IMR-90 (cell line): ENCODE measurements at regions not wholly inside any gene's neighbourhood (a gene's known extent, or its start where the extent isn't known, plus 50 kb on each side); places are given as distances from the start of the nearest gene placed in this dataset.

Experiments
- ATAC-seq: fragments of 200-7000 bp; cut with Tn5 transposase; 2 replicates; pipeline ENCODE4 v1.9.1; 2020; ENCODE audit warnings: low read depth, mild to moderate bottlenecking, moderate library complexity
- BruUV-seq: library from RNA; stranded (reverse); fragments of 400-500 nt; replicated peaks from 2 replicates; lab custom pipeline; 2021; lab: Mats Ljungman, UMichigan
- CTCF ChIA-PET: fragments of 300-600 bp; formaldehyde crosslinking; extraction: SDS; loops from one replicate; lab custom pipeline; 2021; ENCODE audit warnings: antibody characterized with exemption; lab: Yijun Ruan, JAX
- POLR2A ChIA-PET: fragments of 300-600 bp; sonication (Branson Sonifier 250); formaldehyde crosslinking; loops from one replicate; lab custom pipeline; 2022; ENCODE audit warnings: antibody characterized with exemption; ENCODE audit not compliant: unreplicated experiment; lab: Charles Lee
- DNase-seq: peaks from one replicate; pipeline ENCODE4 v3.0.0; 2013
- H2AFZ ChIP-seq: replicated peaks from 2 replicates; pipeline ENCODE3; 2013; ENCODE audit warnings: low read length, mild to moderate bottlenecking; ENCODE audit not compliant: poor library complexity
- H2AK5ac ChIP-seq: 2 replicates; pipeline ENCODE4 v1.6.1; 2013; ENCODE audit warnings: low read depth, low read length, inconsistent platforms
- H2AK9ac ChIP-seq: replicated peaks from 2 replicates; pipeline ENCODE3; 2013; ENCODE audit warnings: mild to moderate bottlenecking, low read depth, low read length, moderate library complexity; ENCODE audit not compliant: poor library complexity
- H2BK120ac ChIP-seq: 2 replicates; pipeline ENCODE4 v1.6.1; 2013; ENCODE audit warnings: low read depth, low read length, inconsistent platforms
- H2BK15ac ChIP-seq: 3 replicates; pipeline ENCODE4 v1.6.1; 2013; ENCODE audit warnings: low read depth, low read length, inconsistent platforms
- H2BK20ac ChIP-seq: 2 replicates; pipeline ENCODE4 v1.6.1; 2013; ENCODE audit warnings: low read depth, mild to moderate bottlenecking, inconsistent platforms, low read length, moderate library complexity
- H2BK5ac ChIP-seq: 2 replicates; pipeline ENCODE4 v1.6.1; 2013; ENCODE audit warnings: mild to moderate bottlenecking, low read depth, low read length, inconsistent platforms; ENCODE audit not compliant: poor library complexity, severe bottlenecking
- H3K14ac ChIP-seq: replicated peaks from 2 replicates; pipeline ENCODE4 v1.6.1; 2013; ENCODE audit warnings: low read depth, low read length, inconsistent platforms
- H3K18ac ChIP-seq: 2 replicates; pipeline ENCODE4 v1.6.1; 2013; ENCODE audit warnings: low read depth, low read length, control low read depth
- H3K23ac ChIP-seq: 2 replicates; pipeline ENCODE4 v1.6.1; 2013; ENCODE audit warnings: low read depth, low read length, inconsistent platforms
- H3K27ac ChIP-seq: 2 replicates; pipeline ENCODE4 v1.5.1; 2013; ENCODE audit warnings: mild to moderate bottlenecking, control low read depth, low read length; ENCODE audit not compliant: insufficient read depth
- H3K27me3 ChIP-seq: 2 replicates; pipeline ENCODE4 v1.6.1; 2013; ENCODE audit warnings: low read length; ENCODE audit not compliant: control insufficient read depth, insufficient read depth
- H3K36me3 ChIP-seq: 2 replicates; pipeline ENCODE4 v1.6.1; 2013; ENCODE audit warnings: low read length, mixed read lengths; ENCODE audit not compliant: control insufficient read depth, insufficient read depth
- H3K4ac ChIP-seq: 2 replicates; pipeline ENCODE4 v1.6.1; 2013; ENCODE audit warnings: low read depth, low read length, inconsistent platforms
- H3K4me1 ChIP-seq: 2 replicates; pipeline ENCODE4 v1.6.1; 2013; ENCODE audit warnings: low read length, mixed read lengths; ENCODE audit not compliant: control insufficient read depth, insufficient read depth
- H3K4me2 ChIP-seq: 2 replicates; pipeline ENCODE4 v1.6.1; 2013; ENCODE audit warnings: low read depth, mild to moderate bottlenecking, control low read depth, low read length, moderate library complexity
- H3K4me3 ChIP-seq: 2 replicates; pipeline ENCODE4 v1.5.1; 2013; ENCODE audit warnings: low read depth, mild to moderate bottlenecking, control low read depth, low read length, moderate library complexity; ENCODE audit not compliant: insufficient read depth
- H3K56ac ChIP-seq: 2 replicates; pipeline ENCODE4 v1.6.1; 2013; ENCODE audit warnings: low read length, inconsistent platforms; ENCODE audit not compliant: insufficient read depth; ENCODE audit errors: extremely low read depth
- H3K79me1 ChIP-seq, 2 experiments: 2 replicates each; pipeline ENCODE4 v1.6.1; 2013; ENCODE audit warnings: low read length in 2 of 2, inconsistent platforms in 1 of 2, low read depth in 1 of 2
- H3K9ac ChIP-seq: 2 replicates; pipeline ENCODE4 v1.6.1; 2013; ENCODE audit warnings: low read depth, low read length, control low read depth
- H3K9me1 ChIP-seq: 2 replicates; pipeline ENCODE4 v1.6.1; 2013; ENCODE audit warnings: low read length, inconsistent platforms; ENCODE audit not compliant: insufficient read depth
- H3K9me3 ChIP-seq: 2 replicates; pipeline ENCODE4 v1.6.1; 2013; ENCODE audit warnings: low read length; ENCODE audit not compliant: control insufficient read depth, insufficient read depth
- H4K20me1 ChIP-seq: 2 replicates; pipeline ENCODE4 v1.6.1; 2013; ENCODE audit warnings: low read length, inconsistent platforms; ENCODE audit not compliant: insufficient read depth
- H4K5ac ChIP-seq: 2 replicates; pipeline ENCODE4 v1.6.1; 2013; ENCODE audit warnings: mild to moderate bottlenecking, low read depth, low read length, control low read depth
- H4K8ac ChIP-seq, 2 experiments: 2 replicates each; pipeline ENCODE4 v1.6.1; 2013; ENCODE audit warnings: low read depth in 2 of 2, low read length in 2 of 2, control low read depth in 1 of 2, inconsistent platforms in 1 of 2
- H4K91ac ChIP-seq: 2 replicates; pipeline ENCODE4 v1.6.1; 2013; ENCODE audit warnings: low read depth, low read length, inconsistent platforms; ENCODE audit not compliant: insufficient read depth
- CEBPB ChIP-seq: IDR thresholded peaks from 2 replicates; pipeline ENCODE4 v1.6.1; 2012; ENCODE audit warnings: low read depth, low read length, improper control_type of control experiment
- FOS ChIP-seq: fragments of 150-350 bp; IDR thresholded peaks from 2 replicates; pipeline ENCODE4 v1.6.1; 2016; ENCODE audit warnings: low read depth, low read length
- MAFK ChIP-seq: IDR thresholded peaks from 2 replicates; pipeline ENCODE4 v1.6.1; 2012; ENCODE audit warnings: low read depth, low read length, improper control_type of control experiment
- MXI1 ChIP-seq: IDR thresholded peaks from 2 replicates; pipeline ENCODE4 v1.6.1; 2012; ENCODE audit warnings: low read depth, mild to moderate bottlenecking, low read length, moderate library complexity, borderline replicate concordance
- POLR2A ChIP-seq: IDR thresholded peaks from 2 replicates; pipeline ENCODE4 v1.6.1; 2012; ENCODE audit warnings: mild to moderate bottlenecking, low read depth, low read length
- RFX5 ChIP-seq: IDR thresholded peaks from 2 replicates; pipeline ENCODE4 v1.8.0; 2012; ENCODE audit warnings: low read depth, mild to moderate bottlenecking, low read length, moderate library complexity
- WGBS, 2 experiments: methylation state at CpG; one replicate each; pipeline versions ENCODE4 v1.1.5 to v1.1.7; 2013; ENCODE audit warnings: missing lambda C conversion rate in 2 of 2; ENCODE audit not compliant: insufficient read length in 1 of 2; ENCODE audit errors: extremely low coverage in 2 of 2; 5-methylcytosine and 5-hydroxymethylcytosine counted together
- dilution Hi-C: fragments of 300-500 bp; cut with HindIII; formaldehyde crosslinking; loops from one replicate; pipeline ENCODE4 v1.14.3; 2018; ENCODE audit warnings: low sequenced_read_pairs; ENCODE audit not compliant: unreplicated experiment
- in situ Hi-C: fragments of 300-500 bp; cut with MboI; formaldehyde crosslinking; loops from 3 replicates; pipeline ENCODE4 v1.14.3; 2019; ENCODE audit warnings: low sequenced_read_pairs, inconsistent platforms, mixed read lengths
- intact Hi-C: fragments of 100-400 bp; cut with micrococcal nuclease; formaldehyde crosslinking; loops from 2 replicates; pipeline ENCODE4 v1.10.0; 2022
- TF ChIP-seq, protein P1 (sequence below): fragments of 150-350 bp; IDR thresholded peaks from 2 replicates; pipeline ENCODE4 v1.6.1; 2017; ENCODE audit warnings: mild to moderate bottlenecking, antibody characterized with exemption, low read length, low read depth

GRCh38 chr3:99458013-99458412 lies 180.4 kb upstream of the COL8A1 start:
- no peak overlapping the region for H4K5ac ChIP-seq
- no peak overlapping the region for H3K4me2 ChIP-seq
- H3K36me3 ChIP-seq: no peaks in the 10 kb centered on the region
- H3K27me3 ChIP-seq: no peaks in the 10 kb centered on the region
- POLR2A ChIA-PET: no interaction called here
- WGBS, 2 experiments: no CpG with 5 or more reads among the region's 3 CpGs
- H4K91ac ChIP-seq: no peak overlapping the region
- in situ Hi-C loops: no loop called here
- no peak overlapping the region for H2AK9ac ChIP-seq
- H4K8ac ChIP-seq: no peak overlapping the region
- dilution Hi-C loops: no loop called here
- H2BK20ac ChIP-seq: no peak overlapping the region
- no peak overlapping the region for H3K23ac ChIP-seq
- H3K56ac ChIP-seq: no peak overlapping the region
- H3K14ac ChIP-seq: no peak overlapping the region
- no peak for TF ChIP-seq FOS
- no peak for TF ChIP-seq MAFK
- TF ChIP-seq CEBPB: no peak
- TF ChIP-seq POLR2A: no peak
- TF ChIP-seq, protein P1, sequence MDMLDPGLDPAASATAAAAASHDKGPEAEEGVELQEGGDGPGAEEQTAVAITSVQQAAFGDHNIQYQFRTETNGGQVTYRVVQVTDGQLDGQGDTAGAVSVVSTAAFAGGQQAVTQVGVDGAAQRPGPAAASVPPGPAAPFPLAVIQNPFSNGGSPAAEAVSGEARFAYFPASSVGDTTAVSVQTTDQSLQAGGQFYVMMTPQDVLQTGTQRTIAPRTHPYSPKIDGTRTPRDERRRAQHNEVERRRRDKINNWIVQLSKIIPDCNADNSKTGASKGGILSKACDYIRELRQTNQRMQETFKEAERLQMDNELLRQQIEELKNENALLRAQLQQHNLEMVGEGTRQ: no peak
- no peak for TF ChIP-seq MXI1
- no peak for TF ChIP-seq RFX5
- no peaks in the 10 kb centered on the region for H3K9me3 ChIP-seq
- no peak overlapping the region for H3K9ac ChIP-seq
- H3K4ac ChIP-seq: no peak overlapping the region
- no peaks in the 10 kb centered on the region for H3K79me1 ChIP-seq
- no peaks in the 10 kb centered on the region for H3K4me1 ChIP-seq
- intact Hi-C loops: no loop called here
- H4K20me1 ChIP-seq: no peaks in the 10 kb centered on the region
- ATAC-seq (no peak), DNase-seq (no peak)
- H2BK120ac ChIP-seq: no peak overlapping the region
- H2AFZ ChIP-seq: no peak overlapping the region
- H3K4me3 ChIP-seq: no peak overlapping the region
- H2AK5ac ChIP-seq: no peak overlapping the region
- no peaks in the 10 kb centered on the region for H3K9me1 ChIP-seq
- H2BK15ac ChIP-seq: no peak overlapping the region
- BruUV-seq: no TSS peak
- no peak overlapping the region for H2BK5ac ChIP-seq
- H3K27ac ChIP-seq: no peak overlapping the region
- CTCF ChIA-PET: interaction anchor here (1.2 kb wide), 1 partner anchor 17 kb away, joined by 3 read pairs; no protein-coding TSS in a partner anchor
- no peak overlapping the region for H3K18ac ChIP-seq
